ENCODE measurements at regions not wholly inside any gene's neighbourhood (a gene's known extent, or its start where the extent isn't known, plus 50 kb on each side); places are given as distances from the start of the nearest gene placed in this dataset.
A peak's percentile ranks its signal among the peaks of the same experiment; 100 is the strongest.

DNA sequence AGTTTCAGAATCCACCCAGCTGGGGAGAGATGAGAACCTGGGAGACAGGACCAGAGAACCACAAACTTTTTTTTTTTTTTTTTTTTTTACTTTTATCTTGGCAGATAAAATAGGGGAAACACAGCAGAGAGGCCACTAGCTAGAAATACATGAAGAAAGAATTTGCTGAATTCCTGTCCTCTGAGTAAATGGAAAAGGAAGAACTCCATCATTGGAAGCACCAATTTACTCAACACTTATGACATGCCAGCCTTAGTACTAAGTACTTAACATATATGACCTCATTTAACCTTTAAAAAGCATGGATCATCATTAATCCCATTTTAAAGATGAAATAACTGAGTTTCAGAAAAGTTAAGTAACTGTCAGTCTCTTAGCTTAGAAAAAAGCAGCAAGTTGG, 343.0 kb upstream of the NPSR1 start:
- no peak for DNase-seq (ENCODE audit: low spot score)
- no peak overlapping the region for H3K27ac ChIP-seq
- no peaks in the 10 kb centered on the region for H3K36me3 ChIP-seq (replicated peaks; ENCODE audit: insufficient read depth, low read depth)
- TF ChIP-seq, protein P1, sequence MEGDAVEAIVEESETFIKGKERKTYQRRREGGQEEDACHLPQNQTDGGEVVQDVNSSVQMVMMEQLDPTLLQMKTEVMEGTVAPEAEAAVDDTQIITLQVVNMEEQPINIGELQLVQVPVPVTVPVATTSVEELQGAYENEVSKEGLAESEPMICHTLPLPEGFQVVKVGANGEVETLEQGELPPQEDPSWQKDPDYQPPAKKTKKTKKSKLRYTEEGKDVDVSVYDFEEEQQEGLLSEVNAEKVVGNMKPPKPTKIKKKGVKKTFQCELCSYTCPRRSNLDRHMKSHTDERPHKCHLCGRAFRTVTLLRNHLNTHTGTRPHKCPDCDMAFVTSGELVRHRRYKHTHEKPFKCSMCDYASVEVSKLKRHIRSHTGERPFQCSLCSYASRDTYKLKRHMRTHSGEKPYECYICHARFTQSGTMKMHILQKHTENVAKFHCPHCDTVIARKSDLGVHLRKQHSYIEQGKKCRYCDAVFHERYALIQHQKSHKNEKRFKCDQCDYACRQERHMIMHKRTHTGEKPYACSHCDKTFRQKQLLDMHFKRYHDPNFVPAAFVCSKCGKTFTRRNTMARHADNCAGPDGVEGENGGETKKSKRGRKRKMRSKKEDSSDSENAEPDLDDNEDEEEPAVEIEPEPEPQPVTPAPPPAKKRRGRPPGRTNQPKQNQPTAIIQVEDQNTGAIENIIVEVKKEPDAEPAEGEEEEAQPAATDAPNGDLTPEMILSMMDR (IDR thresholded peaks at IDR 0.05; ENCODE audit: poor library complexity): no peak
- TF ChIP-seq EZH2 (IDR thresholded peaks at IDR 0.05; ENCODE audit: borderline replicate concordance) (no peak), EZH2phosphoT487 (IDR thresholded peaks at IDR 0.05; ENCODE audit: low read depth, severe bottlenecking, unreplicated experiment) (no peak)
- H3K9me3 ChIP-seq (ENCODE audit: low read depth): no peaks in the 10 kb centered on the region
- H3K79me2 ChIP-seq: no peaks in the 10 kb centered on the region
- no peaks in the 10 kb centered on the region for H4K20me1 ChIP-seq (ENCODE audit: insufficient read depth, poor library complexity, severe bottlenecking)
- no peak overlapping the region for H3K4me2 ChIP-seq
- H3K27me3 ChIP-seq: no peaks in the 10 kb centered on the region
- H3K9me2 ChIP-seq (replicated peaks; ENCODE audit: insufficient read depth): no peaks in the 10 kb centered on the region
- H3K4me1 ChIP-seq (ENCODE audit: insufficient read depth): no peaks in the 10 kb centered on the region
- no peak overlapping the region for H3K4me3 ChIP-seq
- no peak overlapping the region for H2AFZ ChIP-seq

DNA sequence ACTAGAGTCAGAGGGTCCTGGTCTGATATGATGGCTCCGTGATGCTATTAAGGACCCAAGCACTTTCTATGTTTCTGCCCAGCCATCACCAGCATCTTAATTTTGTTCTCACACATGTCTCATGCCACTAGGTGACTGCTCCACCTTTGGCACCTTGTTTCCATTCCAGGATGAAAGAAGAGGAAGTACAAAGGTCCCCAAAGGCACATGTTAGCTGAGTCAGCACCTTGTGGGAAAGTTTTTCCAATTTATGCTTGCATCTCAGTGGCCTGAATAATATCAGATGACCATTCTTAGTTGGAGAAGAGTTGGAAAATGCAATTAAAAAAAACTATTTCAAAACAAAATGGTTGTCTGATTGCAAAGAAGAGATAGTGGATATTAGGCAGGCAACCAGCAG, 341.0 kb upstream of the NPSR1 start:
- H3K9me3 ChIP-seq (ENCODE audit: low read depth): no peaks in the 10 kb centered on the region
- no peak overlapping the region for H2AFZ ChIP-seq
- H3K4me2 ChIP-seq: no peak overlapping the region
- DNase-seq (ENCODE audit: low spot score): peak; percentile 10
- H3K79me2 ChIP-seq: no peaks in the 10 kb centered on the region
- no peaks in the 10 kb centered on the region for H3K27me3 ChIP-seq
- TF ChIP-seq, protein P1 (IDR thresholded peaks at IDR 0.05; ENCODE audit: poor library complexity): no peak
- TF ChIP-seq EZH2phosphoT487 (IDR thresholded peaks at IDR 0.05; ENCODE audit: low read depth, severe bottlenecking, unreplicated experiment) (no peak), EZH2 (IDR thresholded peaks at IDR 0.05; ENCODE audit: borderline replicate concordance) (no peak)
- WGBS (ENCODE audit: low lambda C conversion rate, missing lambda C conversion rate): 89% methylated on average over 1 of the region's 1 CpG
- H3K27ac ChIP-seq: no peak overlapping the region
- no peaks in the 10 kb centered on the region for H3K4me1 ChIP-seq (ENCODE audit: insufficient read depth)
- H3K36me3 ChIP-seq (replicated peaks; ENCODE audit: insufficient read depth, low read depth): no peaks in the 10 kb centered on the region
- no peaks in the 10 kb centered on the region for H4K20me1 ChIP-seq (ENCODE audit: insufficient read depth, poor library complexity, severe bottlenecking)
- no peaks in the 10 kb centered on the region for H3K9me2 ChIP-seq (replicated peaks; ENCODE audit: insufficient read depth)
- H3K4me3 ChIP-seq: no peak overlapping the region

DNA sequence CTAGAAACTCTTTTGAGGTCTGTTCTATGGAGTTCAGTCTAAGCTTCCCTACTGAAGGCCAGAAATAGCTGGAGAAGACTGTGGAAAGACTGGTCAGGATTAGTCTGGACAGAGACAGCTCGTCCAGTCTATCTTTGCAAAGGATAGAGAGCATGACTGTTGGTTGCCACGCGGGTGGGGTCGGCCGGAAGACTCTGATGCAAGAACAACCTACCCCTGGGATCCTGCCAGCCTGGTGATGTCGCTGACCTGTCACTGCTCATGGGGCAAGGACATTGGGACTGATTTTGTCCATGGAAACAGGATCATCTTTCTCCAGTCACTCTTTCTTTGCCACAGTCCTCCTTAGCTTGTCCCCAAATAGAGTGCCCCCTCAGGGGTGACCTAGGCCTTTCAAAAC, 337.6 kb upstream of the NPSR1 start:
- Histone ChIP-seq H4K20me1 (ENCODE audit: insufficient read depth, poor library complexity, severe bottlenecking) (no peaks in the 10 kb centered on the region), H3K79me2 (no peaks in the 10 kb centered on the region), H3K27ac (no peak overlapping the region), H3K4me1 (ENCODE audit: insufficient read depth) (no peaks in the 10 kb centered on the region), H3K4me2 (no peak overlapping the region), H3K27me3 (no peaks in the 10 kb centered on the region), H2AFZ (no peak overlapping the region), H3K36me3 (replicated peaks; ENCODE audit: insufficient read depth, low read depth) (no peaks in the 10 kb centered on the region), H3K4me3 (no peak overlapping the region), H3K9me3 (ENCODE audit: low read depth) (no peaks in the 10 kb centered on the region), H3K9me2 (replicated peaks; ENCODE audit: insufficient read depth) (no peaks in the 10 kb centered on the region)
- peak; percentile 13 for DNase-seq (ENCODE audit: low spot score)
- TF ChIP-seq EZH2phosphoT487 (IDR thresholded peaks at IDR 0.05; ENCODE audit: low read depth, severe bottlenecking, unreplicated experiment) (no peak), EZH2 (IDR thresholded peaks at IDR 0.05; ENCODE audit: borderline replicate concordance) (no peak)
- TF ChIP-seq, protein P1 (IDR thresholded peaks at IDR 0.05; ENCODE audit: poor library complexity): no peak
- WGBS (ENCODE audit: low lambda C conversion rate, missing lambda C conversion rate): 84% methylated on average over 6 of the region's 6 CpGs
